ENCODE measurements at regions not wholly inside any gene's neighbourhood (a gene's known extent, or its start where the extent isn't known, plus 50 kb on each side); places are given as distances from the start of the nearest gene placed in this dataset.
"Not testable (repeated sequence)": the region's sequence is repeated elsewhere in the genome, so short reads cannot be mapped to it uniquely, and the experiment has no call there.

- no peak for DNase-seq (ENCODE audit: low read depth)
Measured at GRCh38 chr14:34172550-34173368, 221.9 kb upstream of the EGLN3 start.

GRCh38 chr14:34172173-34172451, 221.2 kb upstream of the EGLN3 start:
- no peak for DNase-seq (ENCODE audit: low read depth)

GRCh38 chr14:34171431-34172172, 220.7 kb upstream of the EGLN3 start:
- DNase-seq (ENCODE audit: low read depth), result no peak

GRCh38 chr14:34170882-34171281, 220.0 kb upstream of the EGLN3 start:
- DNase-seq (ENCODE audit: low read depth), result no peak

- no peak for DNase-seq (ENCODE audit: low read depth)
Measured at GRCh38 chr14:34169561-34169960, 218.7 kb upstream of the EGLN3 start.

GRCh38 chr14:34168656-34169055, 217.8 kb upstream of the EGLN3 start:
- DNase-seq (ENCODE audit: low read depth), result no peak

- DNase-seq (ENCODE audit: low read depth), result no peak
Measured at GRCh38 chr14:34165847-34166350, 215.0 kb upstream of the EGLN3 start.

GRCh38 chr14:34164162-34164864, 213.4 kb upstream of the EGLN3 start:
- no peak for DNase-seq (ENCODE audit: low read depth)

- DNase-seq (ENCODE audit: low read depth), result no peak
Measured at GRCh38 chr14:34161351-34162082, 210.6 kb upstream of the EGLN3 start.

GRCh38 chr14:34160619-34161018, 209.7 kb upstream of the EGLN3 start:
- DNase-seq (ENCODE audit: low read depth), result no peak

- DNase-seq (ENCODE audit: low read depth), result no peak
Measured at GRCh38 chr14:34157651-34158050, 206.8 kb upstream of the EGLN3 start.

GRCh38 chr14:34147461-34147860, 196.6 kb upstream of the EGLN3 start:
- no peak for DNase-seq (ENCODE audit: low read depth)

- not testable (repeated sequence) for DNase-seq (ENCODE audit: low read depth)
Measured at GRCh38 chr14:34140127-34140526, 189.3 kb upstream of the EGLN3 start.

GRCh38 chr14:34139160-34140121, 188.6 kb upstream of the EGLN3 start:
- not testable (repeated sequence) for DNase-seq (ENCODE audit: low read depth)

GRCh38 chr14:34138175-34138574, 187.3 kb upstream of the EGLN3 start:
- DNase-seq (ENCODE audit: low read depth), result no peak

- DNase-seq (ENCODE audit: low read depth), result no peak
Measured at GRCh38 chr14:34137001-34137745, 186.3 kb upstream of the EGLN3 start.

- no peak for DNase-seq (ENCODE audit: low read depth)
Measured at GRCh38 chr14:34135492-34135891, 184.6 kb upstream of the EGLN3 start.

- DNase-seq (ENCODE audit: low read depth), result no peak
Measured at GRCh38 chr14:34134484-34134883, 183.6 kb upstream of the EGLN3 start.

GRCh38 chr14:34129927-34130552, 179.2 kb upstream of the EGLN3 start:
- DNase-seq (ENCODE audit: low read depth), result no peak

- no peak for DNase-seq (ENCODE audit: low read depth)
Measured at GRCh38 chr14:34128665-34129064, 177.8 kb upstream of the EGLN3 start.
